ENCODE measurements at regions not wholly inside any gene's neighbourhood (a gene's known extent, or its start where the extent isn't known, plus 50 kb on each side); places are given as distances from the start of the nearest gene placed in this dataset.

DNA sequence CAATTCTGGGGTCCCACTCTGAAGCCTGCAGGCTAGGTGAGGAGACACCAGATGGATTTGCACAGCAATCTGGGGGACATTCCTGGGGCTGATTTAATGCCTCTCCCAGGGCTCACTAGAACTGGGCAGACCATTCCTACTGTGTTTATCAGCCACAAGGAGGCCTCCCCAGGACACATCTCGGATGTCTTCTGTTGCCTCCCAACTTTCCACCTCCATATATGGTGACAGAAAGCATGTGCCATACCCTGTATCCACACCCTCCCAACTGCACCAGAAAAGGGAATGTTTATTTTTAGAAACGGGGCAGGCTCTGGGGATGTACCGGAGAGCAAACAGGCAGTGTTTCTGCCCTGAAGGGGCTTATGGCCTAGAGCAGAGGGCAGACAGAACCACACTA is 181.8 kb downstream of the CSNK2A3 start:
- TF ChIP-seq, protein P1, sequence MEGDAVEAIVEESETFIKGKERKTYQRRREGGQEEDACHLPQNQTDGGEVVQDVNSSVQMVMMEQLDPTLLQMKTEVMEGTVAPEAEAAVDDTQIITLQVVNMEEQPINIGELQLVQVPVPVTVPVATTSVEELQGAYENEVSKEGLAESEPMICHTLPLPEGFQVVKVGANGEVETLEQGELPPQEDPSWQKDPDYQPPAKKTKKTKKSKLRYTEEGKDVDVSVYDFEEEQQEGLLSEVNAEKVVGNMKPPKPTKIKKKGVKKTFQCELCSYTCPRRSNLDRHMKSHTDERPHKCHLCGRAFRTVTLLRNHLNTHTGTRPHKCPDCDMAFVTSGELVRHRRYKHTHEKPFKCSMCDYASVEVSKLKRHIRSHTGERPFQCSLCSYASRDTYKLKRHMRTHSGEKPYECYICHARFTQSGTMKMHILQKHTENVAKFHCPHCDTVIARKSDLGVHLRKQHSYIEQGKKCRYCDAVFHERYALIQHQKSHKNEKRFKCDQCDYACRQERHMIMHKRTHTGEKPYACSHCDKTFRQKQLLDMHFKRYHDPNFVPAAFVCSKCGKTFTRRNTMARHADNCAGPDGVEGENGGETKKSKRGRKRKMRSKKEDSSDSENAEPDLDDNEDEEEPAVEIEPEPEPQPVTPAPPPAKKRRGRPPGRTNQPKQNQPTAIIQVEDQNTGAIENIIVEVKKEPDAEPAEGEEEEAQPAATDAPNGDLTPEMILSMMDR (conservative IDR thresholded peaks at IDR 0.05), result no peak
- no peak for TF ChIP-seq ZFX (IDR thresholded peaks at IDR 0.05)
